Peyer's patch (tissue), 4 donors: ENCODE measurements at regions not wholly inside any gene's neighbourhood (a gene's known extent, or its start where the extent isn't known, plus 50 kb on each side); places are given as distances from the start of the nearest gene placed in this dataset.

ENCODE experiments used
- POLR2A ChIP-seq, 2 donors: fragments of 450-650 bp; IDR thresholded peaks; one replicate each; pipeline ENCODE4 v1.5.1; 2017; ENCODE audit warnings: antibody characterized with exemption in 2 of 2, mild to moderate bottlenecking in 2 of 2, moderate library complexity in 2 of 2
- TF ChIP-seq, protein P1 (sequence below), 6 experiments: fragments of 450-650 bp in 4 of 6; fragments of 200-600 bp in 2 of 6; sonication (generic) in 1 of 6; IDR thresholded peaks; one replicate each; pipeline ENCODE4 v1.5.1; 2017 to 2019; ENCODE audit warnings: antibody characterized with exemption in 6 of 6, mild to moderate bottlenecking in 3 of 6, moderate library complexity in 1 of 6

DNA sequence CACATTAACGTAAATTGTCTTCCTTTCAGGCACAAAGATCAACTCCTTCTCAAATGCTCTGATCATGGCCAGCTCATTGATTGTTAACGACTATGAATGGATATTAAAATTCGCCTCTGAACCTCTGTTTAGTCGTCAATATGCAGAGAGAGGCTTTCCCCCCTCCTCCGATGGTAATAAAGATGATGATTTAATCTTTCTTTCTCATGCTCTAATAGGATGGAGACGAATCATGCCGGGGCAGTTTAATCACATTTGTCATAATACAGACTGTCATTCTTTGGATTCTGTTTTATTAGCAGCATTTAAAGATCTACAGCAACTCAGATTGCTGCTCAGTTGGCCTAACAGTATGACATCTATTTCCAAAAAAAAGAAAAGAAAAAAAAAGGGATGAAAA lies 132.9 kb downstream of the SREK1 start:
- TF ChIP-seq, protein P1, sequence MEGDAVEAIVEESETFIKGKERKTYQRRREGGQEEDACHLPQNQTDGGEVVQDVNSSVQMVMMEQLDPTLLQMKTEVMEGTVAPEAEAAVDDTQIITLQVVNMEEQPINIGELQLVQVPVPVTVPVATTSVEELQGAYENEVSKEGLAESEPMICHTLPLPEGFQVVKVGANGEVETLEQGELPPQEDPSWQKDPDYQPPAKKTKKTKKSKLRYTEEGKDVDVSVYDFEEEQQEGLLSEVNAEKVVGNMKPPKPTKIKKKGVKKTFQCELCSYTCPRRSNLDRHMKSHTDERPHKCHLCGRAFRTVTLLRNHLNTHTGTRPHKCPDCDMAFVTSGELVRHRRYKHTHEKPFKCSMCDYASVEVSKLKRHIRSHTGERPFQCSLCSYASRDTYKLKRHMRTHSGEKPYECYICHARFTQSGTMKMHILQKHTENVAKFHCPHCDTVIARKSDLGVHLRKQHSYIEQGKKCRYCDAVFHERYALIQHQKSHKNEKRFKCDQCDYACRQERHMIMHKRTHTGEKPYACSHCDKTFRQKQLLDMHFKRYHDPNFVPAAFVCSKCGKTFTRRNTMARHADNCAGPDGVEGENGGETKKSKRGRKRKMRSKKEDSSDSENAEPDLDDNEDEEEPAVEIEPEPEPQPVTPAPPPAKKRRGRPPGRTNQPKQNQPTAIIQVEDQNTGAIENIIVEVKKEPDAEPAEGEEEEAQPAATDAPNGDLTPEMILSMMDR (IDR thresholded peaks at IDR 0.05), result no peak
- no peak for TF ChIP-seq POLR2A (IDR thresholded peaks at IDR 0.05)
